GM12874 (cell line): ENCODE measurements at regions not wholly inside any gene's neighbourhood (a gene's known extent, or its start where the extent isn't known, plus 50 kb on each side); places are given as distances from the start of the nearest gene placed in this dataset.

Experiments used
- TF ChIP-seq, protein P1 (sequence below): IDR thresholded peaks from 2 replicates; pipeline ENCODE4 v1.5.1; 2011; ENCODE audit warnings: low read depth, mild to moderate bottlenecking, control low read depth, low read length, moderate library complexity; ENCODE audit not compliant: insufficient read depth

DNA sequence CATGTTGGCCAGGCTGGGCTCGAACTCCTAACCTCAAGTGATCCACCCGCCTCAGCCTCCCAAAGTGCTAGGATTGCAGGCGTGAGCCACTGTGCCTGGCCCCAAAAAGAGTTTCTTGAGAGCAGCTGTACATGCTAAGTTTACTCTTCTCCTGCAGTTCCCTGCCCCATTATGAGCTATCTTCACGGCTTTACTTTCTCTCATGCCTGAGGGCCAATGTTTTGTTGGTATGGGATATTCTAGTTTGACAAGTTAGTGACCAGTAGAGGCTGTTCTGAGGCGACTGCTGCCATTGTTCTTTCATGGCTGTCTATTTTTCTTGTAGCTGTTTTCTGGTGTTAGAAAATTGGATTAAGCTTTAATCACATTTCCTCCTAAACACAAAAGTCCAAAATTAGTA, 78.0 kb upstream of the STX18 start:
- TF ChIP-seq, protein P1, sequence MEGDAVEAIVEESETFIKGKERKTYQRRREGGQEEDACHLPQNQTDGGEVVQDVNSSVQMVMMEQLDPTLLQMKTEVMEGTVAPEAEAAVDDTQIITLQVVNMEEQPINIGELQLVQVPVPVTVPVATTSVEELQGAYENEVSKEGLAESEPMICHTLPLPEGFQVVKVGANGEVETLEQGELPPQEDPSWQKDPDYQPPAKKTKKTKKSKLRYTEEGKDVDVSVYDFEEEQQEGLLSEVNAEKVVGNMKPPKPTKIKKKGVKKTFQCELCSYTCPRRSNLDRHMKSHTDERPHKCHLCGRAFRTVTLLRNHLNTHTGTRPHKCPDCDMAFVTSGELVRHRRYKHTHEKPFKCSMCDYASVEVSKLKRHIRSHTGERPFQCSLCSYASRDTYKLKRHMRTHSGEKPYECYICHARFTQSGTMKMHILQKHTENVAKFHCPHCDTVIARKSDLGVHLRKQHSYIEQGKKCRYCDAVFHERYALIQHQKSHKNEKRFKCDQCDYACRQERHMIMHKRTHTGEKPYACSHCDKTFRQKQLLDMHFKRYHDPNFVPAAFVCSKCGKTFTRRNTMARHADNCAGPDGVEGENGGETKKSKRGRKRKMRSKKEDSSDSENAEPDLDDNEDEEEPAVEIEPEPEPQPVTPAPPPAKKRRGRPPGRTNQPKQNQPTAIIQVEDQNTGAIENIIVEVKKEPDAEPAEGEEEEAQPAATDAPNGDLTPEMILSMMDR: no peak

DNA sequence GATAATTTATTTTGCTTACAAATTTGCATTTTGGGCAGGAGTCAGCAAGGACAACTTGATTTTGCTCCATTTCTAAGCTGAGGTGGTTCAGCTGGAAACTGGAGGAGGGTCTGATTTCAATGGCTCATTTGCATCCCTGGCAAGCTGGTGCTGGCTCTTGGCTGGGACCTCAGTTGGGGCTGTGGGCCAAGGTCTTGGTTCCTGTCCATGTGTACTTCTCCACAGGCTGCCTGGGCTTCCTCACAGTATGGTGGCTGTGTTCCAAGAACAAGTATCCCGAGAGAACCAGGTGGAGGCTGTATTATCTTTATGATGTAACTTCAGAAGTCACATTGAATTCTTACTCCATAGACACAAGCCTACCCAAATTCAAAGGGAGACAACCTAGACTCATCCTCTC, 77.0 kb upstream of the STX18 start:
- TF ChIP-seq, protein P1: no peak

DNA sequence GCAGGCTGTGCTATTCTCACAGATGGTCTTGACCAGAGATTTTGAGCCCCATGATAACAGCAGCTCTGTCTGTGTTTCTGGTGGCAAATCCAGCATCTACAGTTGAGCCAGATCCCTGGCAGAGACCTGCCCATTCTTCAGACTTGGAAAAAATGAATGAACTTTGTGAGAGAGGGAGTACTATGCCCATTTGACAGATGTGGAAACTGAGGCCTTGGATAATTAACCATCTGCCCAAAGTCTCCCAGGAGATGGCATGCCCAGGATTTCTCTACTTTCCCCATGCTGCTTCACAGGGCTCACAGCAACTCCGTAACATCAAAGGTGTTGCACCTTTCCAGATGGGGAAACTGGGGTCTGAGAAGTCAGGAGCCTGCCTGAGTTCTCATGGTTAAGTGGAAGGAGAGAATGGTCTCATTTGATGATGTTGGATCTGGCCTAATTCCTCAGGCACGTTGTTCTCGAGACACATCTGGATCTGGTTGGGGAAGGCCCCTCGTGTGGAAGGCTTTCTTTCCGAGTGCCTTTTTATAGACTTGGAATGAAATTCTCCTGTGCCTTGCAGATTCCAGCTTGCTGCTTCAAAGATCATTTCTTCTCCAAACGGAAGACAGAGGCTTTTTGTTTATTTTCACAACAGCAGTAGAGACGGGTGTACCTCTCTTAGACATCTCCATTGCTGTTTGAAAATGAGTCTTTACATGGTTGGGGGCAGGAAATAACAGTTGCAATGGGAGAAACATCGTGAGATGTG, 73.3 kb upstream of the STX18 start:
- TF ChIP-seq, protein P1: no peak

DNA sequence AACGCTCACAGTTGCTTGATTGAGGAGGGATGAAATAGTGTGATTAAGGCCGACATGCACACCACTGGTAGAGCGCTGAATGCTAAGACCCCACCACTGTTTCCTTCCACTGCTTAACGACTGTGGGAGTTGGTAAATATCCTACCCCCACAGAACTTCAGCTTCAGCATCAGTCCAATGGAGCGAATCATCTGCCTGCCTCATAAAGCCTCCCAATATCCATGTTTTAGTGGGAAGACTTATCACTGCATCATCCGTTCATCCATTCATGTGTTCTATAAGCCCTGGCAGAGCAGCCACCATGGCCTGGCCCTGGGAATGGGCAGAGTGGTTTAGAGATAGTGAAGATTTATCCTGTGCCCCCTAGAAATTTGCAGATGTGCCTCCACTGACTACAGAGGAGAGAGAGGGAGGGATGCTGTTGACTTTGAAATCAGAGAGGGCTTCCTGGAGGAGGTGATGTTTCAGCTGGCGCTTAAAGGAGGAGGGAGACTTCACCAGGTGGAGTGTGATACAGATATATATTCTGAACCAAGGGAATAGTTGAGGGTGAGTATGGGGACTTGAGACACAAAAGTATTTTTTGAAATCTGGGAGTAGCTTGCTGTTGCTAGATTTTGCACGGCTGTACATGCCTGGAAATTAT, 71.9 kb upstream of the STX18 start:
- TF ChIP-seq, protein P1: no peak

DNA sequence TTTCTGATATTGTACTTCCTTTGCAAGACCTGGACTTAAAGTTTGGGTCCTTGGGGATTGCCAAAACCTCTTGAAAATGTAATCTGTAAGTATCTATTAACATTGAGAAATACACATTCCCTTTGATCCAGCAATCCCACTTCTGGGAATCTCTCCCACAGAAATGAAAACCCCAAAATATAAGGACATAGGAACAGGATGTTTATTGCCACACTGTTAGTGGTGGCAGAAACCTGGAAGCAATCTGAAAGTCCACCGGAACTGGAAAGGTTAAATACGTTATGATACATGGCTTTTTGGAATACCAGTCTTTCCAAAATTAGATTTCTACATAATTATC, 71.2 kb upstream of the STX18 start:
- TF ChIP-seq, protein P1: no peak

DNA sequence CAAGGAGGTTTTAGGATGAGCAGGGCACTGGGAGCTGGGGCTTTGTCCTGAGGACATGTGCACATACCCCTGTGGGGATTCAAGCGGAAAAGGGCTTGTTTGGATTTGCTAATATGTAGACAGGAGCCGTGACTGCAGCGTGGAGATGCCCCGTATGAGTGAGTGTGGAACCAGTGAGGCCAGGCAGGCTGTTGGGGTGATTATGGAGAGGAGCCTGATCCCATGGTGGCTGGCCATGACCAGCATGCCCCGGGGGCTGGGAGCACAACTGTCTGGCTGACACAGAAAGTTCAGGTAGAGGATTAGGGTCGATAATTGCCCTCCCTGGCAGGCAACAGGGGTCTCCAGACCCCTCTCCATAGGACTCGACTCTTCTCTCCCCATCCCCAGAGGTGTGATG, 68.8 kb upstream of the STX18 start:
- TF ChIP-seq, protein P1: no peak

DNA sequence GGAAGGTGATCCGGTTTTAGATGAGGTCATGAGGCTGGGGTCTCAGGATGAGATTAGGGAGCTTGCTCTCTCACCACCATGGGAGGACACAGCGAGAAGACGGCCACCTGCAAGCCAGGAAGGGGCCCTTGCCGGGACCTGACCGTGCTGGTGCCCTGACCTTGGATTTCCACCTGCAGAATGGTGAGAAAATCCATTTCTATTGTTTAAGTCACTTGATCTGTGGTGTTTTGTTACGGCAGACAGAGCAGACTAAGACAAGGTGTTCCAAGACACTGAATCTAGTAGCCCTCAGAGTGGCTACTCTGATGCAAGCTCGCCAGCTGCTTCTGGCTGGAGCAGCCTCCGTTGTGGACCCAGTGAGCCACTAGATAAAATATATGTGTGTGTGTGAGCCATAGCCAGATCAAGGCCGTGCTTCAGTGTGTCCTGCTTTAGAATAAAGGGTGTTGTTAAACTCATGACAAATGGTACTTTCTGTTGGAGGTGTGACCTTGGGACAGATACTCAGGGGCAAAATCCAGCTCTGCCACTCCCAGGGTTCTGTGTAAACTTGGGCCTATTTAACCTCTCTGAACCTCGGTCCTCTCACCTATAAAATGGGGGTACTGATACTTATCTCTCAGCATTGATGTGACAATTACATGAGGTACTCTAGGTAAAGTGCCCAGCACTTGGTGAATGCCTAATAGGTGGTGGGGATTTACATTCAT, 67.9 kb upstream of the STX18 start:
- TF ChIP-seq, protein P1: no peak
